ENCODE measurements at regions not wholly inside any gene's neighbourhood (a gene's known extent, or its start where the extent isn't known, plus 50 kb on each side); places are given as distances from the start of the nearest gene placed in this dataset.
"Not testable (repeated sequence)": the region's sequence is repeated elsewhere in the genome, so short reads cannot be mapped to it uniquely, and the experiment has no call there.

DNA sequence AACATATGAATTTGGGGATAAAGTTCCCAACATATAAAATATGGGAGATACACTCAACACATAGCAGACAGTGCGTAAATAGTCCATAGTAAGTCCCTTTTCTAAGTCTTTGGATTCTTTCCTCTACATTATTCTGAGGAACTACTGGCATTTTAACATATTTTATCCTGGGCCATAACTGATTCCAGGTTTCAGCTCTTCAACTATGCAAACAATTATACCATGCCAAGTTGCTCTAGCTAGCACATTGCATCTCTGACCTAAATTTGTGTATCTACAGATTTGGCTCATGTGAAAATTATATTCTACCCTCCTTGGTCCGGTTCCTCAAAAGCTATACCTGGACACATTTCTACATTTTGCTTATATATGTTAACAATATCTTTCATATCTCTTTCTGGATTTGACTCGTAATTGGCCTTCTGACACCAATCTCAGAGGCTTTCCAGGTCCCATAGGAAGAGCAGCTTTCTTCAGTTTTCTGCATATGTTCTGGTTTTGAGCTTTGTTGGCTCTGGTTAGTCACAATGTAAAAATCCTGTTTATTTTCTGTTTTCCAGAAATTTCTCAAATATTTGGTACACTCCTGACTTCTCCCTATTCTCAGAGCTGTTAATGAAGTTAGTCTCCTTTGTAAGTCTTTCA, 305.4 kb downstream of the BMP4 start:
- H3K9me3 ChIP-seq (ENCODE audit: low read depth, low read length), result no peaks in the 10 kb centered on the region
- H3K4me1 ChIP-seq (ENCODE audit: insufficient read depth, low read length), result no peaks in the 10 kb centered on the region
- H3K27me3 ChIP-seq (ENCODE audit: insufficient read depth, low read length), result no peaks in the 10 kb centered on the region
- no peak overlapping the region for H3K4me3 ChIP-seq (ENCODE audit: low read length)

DNA sequence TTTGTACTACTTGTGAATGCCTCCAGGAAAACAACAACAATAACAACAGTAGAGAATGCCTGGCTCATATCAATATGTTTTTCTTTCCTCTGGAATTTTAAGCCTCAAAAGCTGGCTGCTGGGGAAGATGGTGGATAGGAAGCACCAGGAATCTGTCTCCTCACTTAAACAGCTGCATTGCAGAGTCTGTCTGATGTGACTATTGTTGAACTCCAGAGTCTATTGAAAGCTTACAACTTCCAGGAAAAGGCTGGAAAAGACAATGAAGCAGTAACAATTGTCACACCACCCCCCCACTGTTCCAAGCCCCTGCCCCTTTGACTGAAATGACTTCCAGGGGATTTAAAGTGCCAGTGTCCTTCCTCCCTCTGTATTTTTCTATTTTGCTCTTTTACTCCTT, 309.7 kb downstream of the BMP4 start:
- Histone ChIP-seq H3K4me1 (ENCODE audit: insufficient read depth, low read length) (no peaks in the 10 kb centered on the region), H3K9me3 (ENCODE audit: low read depth, low read length) (no peaks in the 10 kb centered on the region), H3K4me3 (ENCODE audit: low read length) (no peak overlapping the region), H3K27me3 (ENCODE audit: insufficient read depth, low read length) (no peaks in the 10 kb centered on the region)

DNA sequence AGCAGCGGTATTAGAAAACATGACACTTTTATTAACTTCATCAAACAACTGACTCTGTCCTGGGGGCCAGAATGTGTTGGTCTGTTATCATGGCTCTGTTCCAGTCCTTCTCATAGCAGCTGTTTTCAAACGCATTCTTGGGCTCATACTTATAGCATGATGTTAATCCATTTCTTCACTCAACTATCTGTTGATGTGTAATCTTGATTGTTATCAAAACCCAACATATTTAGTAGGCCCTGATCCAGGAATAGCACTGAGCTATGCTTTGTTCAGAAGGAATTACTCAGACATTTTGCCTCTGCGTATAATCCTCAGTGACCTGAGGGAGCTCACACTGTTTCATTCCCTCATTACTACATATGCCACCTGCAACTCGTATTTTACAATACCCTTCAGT, 315.9 kb downstream of the BMP4 start:
- no peak overlapping the region for H3K4me3 ChIP-seq (ENCODE audit: low read length)
- no peaks in the 10 kb centered on the region for H3K27me3 ChIP-seq (ENCODE audit: insufficient read depth, low read length)

DNA sequence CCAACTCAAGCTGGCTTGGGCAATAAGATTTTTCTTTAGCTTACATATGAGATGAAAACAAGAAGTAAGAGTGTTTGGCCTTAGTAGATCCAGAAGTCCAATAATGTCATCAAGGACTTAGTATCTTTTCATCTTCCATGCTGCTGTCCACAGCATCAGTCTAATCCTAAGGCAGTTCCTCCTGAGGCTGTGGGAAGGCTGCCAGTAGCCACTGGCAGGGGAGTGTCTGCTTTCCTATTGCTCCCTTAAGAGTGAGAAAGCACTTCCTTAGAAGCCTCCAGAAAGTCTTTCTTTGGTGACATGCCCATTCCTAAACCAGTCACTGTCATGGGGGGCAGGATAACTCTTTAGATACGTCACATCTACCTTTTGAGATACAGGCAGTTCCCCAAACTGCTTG, 317.7 kb downstream of the BMP4 start:
- Histone ChIP-seq H3K4me1 (ENCODE audit: insufficient read depth, low read length) (no peaks in the 10 kb centered on the region), H3K4me3 (ENCODE audit: low read length) (no peak overlapping the region), H3K27me3 (ENCODE audit: insufficient read depth, low read length) (no peaks in the 10 kb centered on the region), H3K9me3 (ENCODE audit: low read depth, low read length) (no peaks in the 10 kb centered on the region)

More for the DNA sequence above, 315.9 kb downstream of the BMP4 start:
- Histone ChIP-seq H3K9me3 (ENCODE audit: low read depth, low read length) (no peaks in the 10 kb centered on the region), H3K4me1 (ENCODE audit: insufficient read depth, low read length) (no peaks in the 10 kb centered on the region)

DNA sequence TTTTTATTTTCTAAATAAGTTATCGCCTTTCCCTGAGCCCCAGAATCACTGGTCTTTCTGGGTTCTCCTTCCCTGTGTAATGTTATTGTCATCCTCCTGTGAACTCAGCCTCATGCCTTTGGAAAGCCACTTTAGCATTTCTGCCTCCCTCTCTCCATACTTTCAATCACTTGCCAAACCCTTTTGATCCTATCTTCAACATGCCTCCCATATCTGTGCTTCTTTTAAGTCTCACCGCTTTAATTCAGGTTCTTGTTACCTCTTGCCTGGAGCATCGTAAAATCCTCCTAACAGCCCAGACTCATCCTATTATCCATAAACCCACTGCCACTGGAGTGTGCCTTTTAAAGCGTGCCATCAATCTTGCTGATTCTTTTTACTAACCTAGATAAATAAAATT, 321.8 kb downstream of the BMP4 start:
- Histone ChIP-seq H3K27me3 (ENCODE audit: insufficient read depth, low read length) (no peaks in the 10 kb centered on the region), H3K4me3 (ENCODE audit: low read length) (no peak overlapping the region), H3K9me3 (ENCODE audit: low read depth, low read length) (no peaks in the 10 kb centered on the region), H3K4me1 (ENCODE audit: insufficient read depth, low read length) (no peaks in the 10 kb centered on the region)

DNA sequence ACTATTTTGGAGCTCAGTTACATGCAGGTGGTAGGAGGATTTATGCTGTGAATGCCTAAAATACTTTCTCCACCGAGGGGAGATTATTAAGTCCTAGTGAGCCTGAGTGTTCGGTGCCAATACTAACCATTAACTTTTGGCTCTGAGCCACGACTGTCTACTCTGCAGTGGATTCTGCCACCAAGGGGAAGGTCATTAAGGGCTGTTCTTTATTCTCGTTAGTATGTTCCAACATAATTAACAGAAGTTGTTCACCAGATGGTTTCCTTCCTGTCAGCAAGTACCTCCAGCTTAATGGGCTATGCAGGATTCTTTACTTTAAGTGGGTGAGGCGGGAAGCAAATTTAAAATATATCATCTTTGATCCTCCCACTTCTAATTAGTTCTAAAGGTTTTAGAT, 326.3 kb downstream of the BMP4 start:
- H3K4me1 ChIP-seq (ENCODE audit: insufficient read depth, low read length), result no peaks in the 10 kb centered on the region
- H3K4me3 ChIP-seq (ENCODE audit: low read length), result no peak overlapping the region
- no peaks in the 10 kb centered on the region for H3K27me3 ChIP-seq (ENCODE audit: insufficient read depth, low read length)
- H3K9me3 ChIP-seq (ENCODE audit: low read depth, low read length), result no peaks in the 10 kb centered on the region

DNA sequence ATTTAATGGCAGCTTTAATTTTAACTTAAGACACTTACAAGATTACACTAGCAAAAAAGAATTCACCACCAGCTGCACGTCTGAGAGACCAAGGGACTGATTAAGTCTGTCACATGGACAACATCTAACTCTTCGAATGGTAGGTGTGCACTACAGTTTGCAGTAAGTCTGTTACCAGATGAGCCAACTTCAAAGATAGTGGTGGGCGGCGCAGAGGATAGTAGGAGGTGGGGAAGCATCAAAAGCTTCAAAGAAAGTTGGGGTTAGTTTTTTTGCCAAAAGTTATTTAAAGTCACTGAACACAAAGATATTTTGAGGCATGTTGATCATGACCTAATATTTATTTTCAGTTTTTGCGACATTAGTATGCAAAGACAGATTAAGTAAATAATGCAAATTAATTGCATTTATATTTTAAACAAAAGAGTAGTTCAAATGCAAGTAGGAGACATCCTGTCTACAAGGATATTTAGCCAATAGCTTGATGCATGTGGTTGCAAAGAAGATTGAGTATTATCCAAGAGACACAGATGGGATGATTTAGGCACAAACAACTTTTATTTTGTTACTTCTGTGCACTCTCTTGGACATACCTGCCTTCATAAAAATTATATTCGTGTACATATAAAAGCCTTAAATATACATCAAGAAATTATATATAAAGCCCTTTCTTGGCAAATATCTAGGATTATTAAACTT, 327.7 kb downstream of the BMP4 start:
- Histone ChIP-seq H3K4me1 (ENCODE audit: insufficient read depth, low read length) (no peaks in the 10 kb centered on the region), H3K27me3 (ENCODE audit: insufficient read depth, low read length) (no peaks in the 10 kb centered on the region), H3K9me3 (ENCODE audit: low read depth, low read length) (no peaks in the 10 kb centered on the region), H3K4me3 (ENCODE audit: low read length) (no peak overlapping the region)

DNA sequence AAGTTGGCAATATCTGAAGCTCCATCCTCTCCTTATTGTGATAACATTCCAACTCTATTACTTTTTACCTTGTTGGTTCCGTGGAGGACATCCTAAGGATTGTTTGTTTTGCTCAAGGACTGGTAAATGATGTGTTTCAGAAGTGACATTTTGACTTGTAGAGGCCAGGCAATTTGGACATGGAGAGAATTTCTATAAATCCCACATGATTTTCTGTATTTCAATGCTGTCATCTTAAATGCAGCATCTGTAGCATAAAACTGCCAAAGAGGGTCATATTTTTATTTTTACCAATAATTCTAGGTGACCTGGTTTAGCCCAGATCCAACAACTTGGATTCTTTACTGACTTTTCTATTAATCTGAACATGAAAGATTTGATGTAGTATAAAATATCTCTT, 328.4 kb downstream of the BMP4 start:
- no peaks in the 10 kb centered on the region for H3K9me3 ChIP-seq (ENCODE audit: low read depth, low read length)

DNA sequence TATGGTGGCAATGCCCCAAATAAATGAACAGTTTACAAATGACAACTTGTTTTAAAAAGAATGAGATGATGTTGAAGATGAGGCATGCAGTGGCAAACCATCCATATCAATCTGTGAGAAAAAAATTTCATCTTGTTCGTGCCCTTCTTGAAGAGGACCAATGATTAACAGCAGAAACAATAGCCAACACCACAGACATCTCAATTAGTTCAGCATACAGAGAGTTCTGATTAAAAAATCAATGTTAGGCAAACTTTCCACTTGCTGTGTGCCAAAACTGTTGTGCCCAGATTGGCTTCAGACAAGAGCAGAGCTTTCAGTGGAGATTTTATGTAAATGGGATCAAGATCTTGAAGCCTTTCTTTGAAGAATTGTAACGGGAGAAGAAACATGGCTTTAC, 329.9 kb downstream of the BMP4 start:
- no peak overlapping the region for H3K4me3 ChIP-seq (ENCODE audit: low read length)
- no peaks in the 10 kb centered on the region for H3K27me3 ChIP-seq (ENCODE audit: insufficient read depth, low read length)
- H3K4me1 ChIP-seq (ENCODE audit: insufficient read depth, low read length), result no peaks in the 10 kb centered on the region
- no peaks in the 10 kb centered on the region for H3K9me3 ChIP-seq (ENCODE audit: low read depth, low read length)

More for the DNA sequence above, 328.4 kb downstream of the BMP4 start:
- Histone ChIP-seq H3K4me1 (ENCODE audit: insufficient read depth, low read length) (no peaks in the 10 kb centered on the region), H3K27me3 (ENCODE audit: insufficient read depth, low read length) (no peaks in the 10 kb centered on the region), H3K4me3 (ENCODE audit: low read length) (no peak overlapping the region)

DNA sequence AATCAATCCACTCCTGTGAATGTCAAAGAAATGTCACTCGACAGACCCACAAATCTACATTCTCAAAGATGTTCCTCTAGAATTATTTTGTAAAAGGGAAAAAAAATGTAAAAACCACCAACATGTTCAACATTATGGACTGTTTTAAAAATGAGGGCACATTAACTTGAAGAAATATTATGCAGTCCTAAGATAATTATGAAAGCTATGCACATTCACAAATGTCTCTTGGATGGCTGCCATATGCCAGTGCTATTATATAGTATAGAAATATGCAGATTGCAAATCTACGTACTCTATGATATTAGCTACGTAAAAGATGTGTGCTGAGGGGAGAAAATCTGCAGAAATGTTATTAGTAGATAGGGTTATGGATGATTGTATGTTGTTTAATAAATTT, 334.2 kb downstream of the BMP4 start:
- Histone ChIP-seq H3K9me3 (ENCODE audit: low read depth, low read length) (no peaks in the 10 kb centered on the region), H3K4me3 (ENCODE audit: low read length) (no peak overlapping the region), H3K4me1 (ENCODE audit: insufficient read depth, low read length) (no peaks in the 10 kb centered on the region), H3K27me3 (ENCODE audit: insufficient read depth, low read length) (no peaks in the 10 kb centered on the region)

DNA sequence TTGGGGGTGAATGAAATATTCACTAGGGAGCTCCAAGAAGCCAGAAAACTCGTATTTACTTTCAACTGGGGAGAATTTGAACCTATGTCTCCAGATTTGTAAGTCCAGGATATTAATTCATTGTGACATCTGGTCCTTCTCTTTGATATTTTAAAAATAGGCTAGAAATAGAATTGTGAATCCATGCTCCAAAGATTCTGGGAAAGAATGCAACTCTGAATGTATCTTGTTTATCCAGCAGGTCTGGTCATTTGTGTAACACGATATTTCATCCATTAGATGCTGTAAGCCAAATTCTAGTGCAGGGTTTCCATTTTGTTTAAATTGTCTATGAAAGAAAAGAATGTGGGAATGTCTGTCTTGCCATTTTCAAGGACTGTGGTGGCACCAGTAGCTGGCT, 334.7 kb downstream of the BMP4 start:
- Histone ChIP-seq H3K4me1 (ENCODE audit: insufficient read depth, low read length) (no peaks in the 10 kb centered on the region), H3K4me3 (ENCODE audit: low read length) (no peak overlapping the region), H3K27me3 (ENCODE audit: insufficient read depth, low read length) (no peaks in the 10 kb centered on the region), H3K9me3 (ENCODE audit: low read depth, low read length) (no peaks in the 10 kb centered on the region)

DNA sequence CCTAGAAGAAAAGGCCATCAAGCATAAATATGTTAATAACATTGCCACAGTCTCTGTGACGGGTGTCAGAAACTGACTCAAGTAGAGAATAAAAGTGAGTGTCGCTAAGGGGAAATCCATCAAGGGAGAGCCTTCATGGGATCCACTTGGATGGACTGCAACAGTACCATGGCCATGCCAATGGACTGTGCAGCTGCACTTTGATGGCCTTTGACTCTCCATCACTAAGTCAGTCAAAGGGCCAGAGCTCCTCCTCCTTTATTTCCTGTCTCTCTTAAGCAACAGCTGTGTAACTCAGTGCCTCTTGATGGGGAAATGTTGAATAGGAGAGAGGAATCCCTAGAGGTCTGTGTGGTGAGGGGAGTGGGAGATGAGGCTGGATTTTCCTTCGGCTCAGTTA, 335.2 kb downstream of the BMP4 start:
- H3K27me3 ChIP-seq (ENCODE audit: insufficient read depth, low read length), result no peaks in the 10 kb centered on the region
- no peak overlapping the region for H3K4me3 ChIP-seq (ENCODE audit: low read length)
- H3K9me3 ChIP-seq (ENCODE audit: low read depth, low read length), result no peaks in the 10 kb centered on the region
- no peaks in the 10 kb centered on the region for H3K4me1 ChIP-seq (ENCODE audit: insufficient read depth, low read length)

DNA sequence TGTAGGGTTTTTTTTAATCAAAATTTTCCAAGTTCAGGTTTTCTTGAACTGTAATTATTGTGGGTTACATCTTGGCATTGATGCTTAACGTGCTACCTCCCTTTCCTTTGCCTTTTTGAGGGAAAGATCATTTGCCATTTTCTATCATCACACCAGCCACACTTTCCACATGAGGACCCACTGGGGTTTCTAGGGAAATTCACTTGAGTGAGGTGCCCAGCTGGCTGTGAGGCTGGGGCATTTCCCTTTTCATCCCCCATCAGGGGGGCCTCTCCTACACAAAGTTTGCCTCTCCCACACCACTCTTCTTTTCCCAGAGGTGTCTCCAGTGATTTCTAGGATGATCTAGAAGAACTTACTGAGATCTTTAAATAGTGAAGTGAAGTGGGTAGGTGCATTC, 335.7 kb downstream of the BMP4 start:
- Histone ChIP-seq H3K9me3 (ENCODE audit: low read depth, low read length) (no peaks in the 10 kb centered on the region), H3K27me3 (ENCODE audit: insufficient read depth, low read length) (no peaks in the 10 kb centered on the region), H3K4me3 (ENCODE audit: low read length) (no peak overlapping the region), H3K4me1 (ENCODE audit: insufficient read depth, low read length) (no peaks in the 10 kb centered on the region)

DNA sequence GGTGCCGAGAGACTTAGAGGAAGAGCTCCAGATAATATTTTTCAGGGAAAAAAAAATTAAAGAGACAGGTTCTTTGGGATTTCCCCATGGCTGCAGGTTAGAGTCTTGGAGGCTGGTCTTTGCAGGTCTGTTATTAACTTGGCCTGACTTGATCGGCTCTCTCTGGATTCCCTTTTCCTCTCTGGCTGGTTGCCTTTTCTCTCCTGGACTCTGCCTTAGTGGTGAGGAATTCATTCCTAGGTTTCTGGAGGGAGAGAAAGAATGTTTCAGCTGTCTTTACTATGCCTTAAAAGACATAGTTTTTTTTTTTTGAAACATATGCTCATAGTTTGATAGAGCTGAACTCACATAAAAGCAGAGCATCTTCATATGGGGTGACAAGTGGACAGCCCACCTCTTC, 336.3 kb downstream of the BMP4 start:
- Histone ChIP-seq H3K27me3 (ENCODE audit: insufficient read depth, low read length) (no peaks in the 10 kb centered on the region), H3K4me3 (ENCODE audit: low read length) (no peak overlapping the region), H3K4me1 (ENCODE audit: insufficient read depth, low read length) (no peaks in the 10 kb centered on the region), H3K9me3 (ENCODE audit: low read depth, low read length) (no peaks in the 10 kb centered on the region)

DNA sequence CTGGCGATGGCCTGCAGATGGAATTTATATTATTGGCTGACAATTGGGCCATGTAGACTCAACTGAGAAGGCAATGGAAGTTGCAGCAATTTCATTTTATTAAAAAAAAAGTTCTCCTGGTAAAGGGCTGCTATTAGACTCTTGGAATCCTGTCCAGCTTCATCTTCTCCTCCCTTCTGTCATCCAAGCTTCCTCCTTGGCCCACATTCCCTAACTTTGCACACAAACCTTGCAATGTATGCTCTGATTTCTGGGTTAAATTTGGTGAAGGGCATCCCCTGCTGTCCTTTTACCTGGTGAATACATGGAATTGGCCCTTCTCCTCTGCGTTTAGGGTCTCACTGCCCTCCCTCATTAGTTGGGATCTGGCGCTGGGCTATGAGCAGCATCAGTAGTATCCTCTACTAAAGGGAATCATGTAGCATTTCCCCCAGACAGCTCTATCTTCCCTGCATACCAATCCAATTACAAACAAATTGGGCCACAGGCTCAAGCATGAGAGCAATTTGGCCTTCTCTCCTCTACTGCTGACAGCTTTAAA, 336.9 kb downstream of the BMP4 start:
- Histone ChIP-seq H3K27me3 (ENCODE audit: insufficient read depth, low read length) (no peaks in the 10 kb centered on the region), H3K4me1 (ENCODE audit: insufficient read depth, low read length) (no peaks in the 10 kb centered on the region), H3K4me3 (ENCODE audit: low read length) (no peak overlapping the region), H3K9me3 (ENCODE audit: low read depth, low read length) (no peaks in the 10 kb centered on the region)

DNA sequence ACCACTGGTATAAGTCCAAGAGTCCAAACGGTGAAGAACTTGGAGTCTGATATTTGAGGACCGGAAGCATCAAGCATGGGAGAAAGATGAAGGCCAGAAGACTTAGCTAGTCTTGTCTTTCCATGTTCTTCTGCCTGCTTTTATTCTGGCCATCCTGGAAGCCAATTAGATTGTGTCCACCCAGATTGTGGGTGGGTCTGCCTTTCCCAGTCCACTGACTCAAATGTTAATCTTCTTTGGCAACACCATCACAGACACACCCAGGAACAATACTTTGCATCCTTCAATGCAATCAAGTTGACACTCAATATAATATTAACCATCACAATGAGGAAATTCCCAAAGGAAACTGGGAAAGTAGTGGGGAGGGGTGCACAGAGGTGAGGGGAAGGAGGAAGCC, 340.1 kb downstream of the BMP4 start:
- not testable (repeated sequence) for H3K9me3 ChIP-seq (ENCODE audit: low read depth, low read length); H3K27me3 ChIP-seq (ENCODE audit: insufficient read depth, low read length); H3K4me3 ChIP-seq (ENCODE audit: low read length); H3K4me1 ChIP-seq (ENCODE audit: insufficient read depth, low read length)

All from mononuclear cell (primary cell).